OCI-LY1 (cell line): ENCODE measurements at regions not wholly inside any gene's neighbourhood (a gene's known extent, or its start where the extent isn't known, plus 50 kb on each side); places are given as distances from the start of the nearest gene placed in this dataset.

Experiments used
- CTCF ChIP-seq: fragments of 200-600 bp; sonication (generic), shearing (Covaris generic); IDR thresholded peaks from 2 replicates; pipeline ENCODE4 v1.5.1; 2017; ENCODE audit warnings: mild to moderate bottlenecking, antibody characterized with exemption, low read length, moderate library complexity, mixed read lengths
- EZH2 ChIP-seq: fragments of 200-600 bp; sonication (generic), shearing (Covaris generic); IDR thresholded peaks from 2 replicates; pipeline ENCODE4 v1.8.0; 2017; ENCODE audit warnings: borderline replicate concordance, mixed run types, mild to moderate bottlenecking, antibody characterized with exemption, low read length, moderate library complexity, mixed read lengths

DNA sequence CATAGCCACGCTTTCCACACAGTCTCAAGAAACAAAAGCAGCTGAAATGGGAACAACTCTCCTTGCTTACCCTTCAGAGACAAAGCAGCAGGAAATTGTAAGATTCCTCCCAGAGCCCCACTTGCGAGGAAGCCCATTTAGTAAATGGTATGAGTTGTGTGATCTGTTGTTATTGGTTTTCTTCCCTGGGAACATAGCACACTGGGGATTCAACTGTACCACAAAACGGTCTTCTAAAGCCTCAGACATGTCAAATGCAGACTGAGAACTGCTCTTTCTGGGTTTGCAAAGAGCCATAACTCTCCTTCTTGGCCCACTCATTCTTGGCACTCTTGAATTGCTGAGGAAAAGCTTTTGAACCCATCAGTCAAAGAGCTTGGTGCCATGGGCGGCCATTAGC, 101.0 kb upstream of the COL8A1 start:
- TF ChIP-seq CTCF (no peak), EZH2 (no peak)
